ENCODE measurements at regions not wholly inside any gene's neighbourhood (a gene's known extent, or its start where the extent isn't known, plus 50 kb on each side); places are given as distances from the start of the nearest gene placed in this dataset.

DNA sequence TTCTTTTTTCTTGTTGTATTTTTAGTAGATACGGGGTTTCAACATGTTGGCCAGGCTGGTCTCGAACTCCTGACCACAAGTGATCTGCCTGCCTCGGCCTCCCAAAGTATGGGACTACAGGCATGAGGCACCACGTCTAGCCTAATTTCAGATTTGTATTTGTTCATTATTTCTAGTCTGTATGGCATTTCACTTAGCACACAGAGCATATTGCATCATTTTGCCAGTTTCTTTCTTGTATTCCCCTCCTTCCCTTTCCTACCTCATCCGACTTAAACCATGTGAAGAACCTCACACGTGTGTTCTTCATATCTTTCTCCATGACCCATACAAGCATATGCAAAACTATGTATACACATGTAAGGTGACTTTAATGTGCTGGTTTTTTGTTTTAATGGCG is 470.0 kb downstream of the CBLN4 start:
- no peak for TF ChIP-seq RAD21 (IDR thresholded peaks at IDR 0.05; ENCODE audit: low read depth)
- no peak for TF ChIP-seq CREB1 (IDR thresholded peaks at IDR 0.05; ENCODE audit: low read depth)
- TF ChIP-seq, protein P1, sequence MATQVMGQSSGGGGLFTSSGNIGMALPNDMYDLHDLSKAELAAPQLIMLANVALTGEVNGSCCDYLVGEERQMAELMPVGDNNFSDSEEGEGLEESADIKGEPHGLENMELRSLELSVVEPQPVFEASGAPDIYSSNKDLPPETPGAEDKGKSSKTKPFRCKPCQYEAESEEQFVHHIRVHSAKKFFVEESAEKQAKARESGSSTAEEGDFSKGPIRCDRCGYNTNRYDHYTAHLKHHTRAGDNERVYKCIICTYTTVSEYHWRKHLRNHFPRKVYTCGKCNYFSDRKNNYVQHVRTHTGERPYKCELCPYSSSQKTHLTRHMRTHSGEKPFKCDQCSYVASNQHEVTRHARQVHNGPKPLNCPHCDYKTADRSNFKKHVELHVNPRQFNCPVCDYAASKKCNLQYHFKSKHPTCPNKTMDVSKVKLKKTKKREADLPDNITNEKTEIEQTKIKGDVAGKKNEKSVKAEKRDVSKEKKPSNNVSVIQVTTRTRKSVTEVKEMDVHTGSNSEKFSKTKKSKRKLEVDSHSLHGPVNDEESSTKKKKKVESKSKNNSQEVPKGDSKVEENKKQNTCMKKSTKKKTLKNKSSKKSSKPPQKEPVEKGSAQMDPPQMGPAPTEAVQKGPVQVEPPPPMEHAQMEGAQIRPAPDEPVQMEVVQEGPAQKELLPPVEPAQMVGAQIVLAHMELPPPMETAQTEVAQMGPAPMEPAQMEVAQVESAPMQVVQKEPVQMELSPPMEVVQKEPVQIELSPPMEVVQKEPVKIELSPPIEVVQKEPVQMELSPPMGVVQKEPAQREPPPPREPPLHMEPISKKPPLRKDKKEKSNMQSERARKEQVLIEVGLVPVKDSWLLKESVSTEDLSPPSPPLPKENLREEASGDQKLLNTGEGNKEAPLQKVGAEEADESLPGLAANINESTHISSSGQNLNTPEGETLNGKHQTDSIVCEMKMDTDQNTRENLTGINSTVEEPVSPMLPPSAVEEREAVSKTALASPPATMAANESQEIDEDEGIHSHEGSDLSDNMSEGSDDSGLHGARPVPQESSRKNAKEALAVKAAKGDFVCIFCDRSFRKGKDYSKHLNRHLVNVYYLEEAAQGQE (IDR thresholded peaks at IDR 0.05; ENCODE audit: low read depth): no peak
- TF ChIP-seq EP300 (IDR thresholded peaks at IDR 0.05; ENCODE audit: borderline replicate concordance): no peak
- TF ChIP-seq CEBPB (IDR thresholded peaks at IDR 0.05): no peak
- TF ChIP-seq EGR1 (IDR thresholded peaks at IDR 0.05): no peak
- TF ChIP-seq, protein P2, sequence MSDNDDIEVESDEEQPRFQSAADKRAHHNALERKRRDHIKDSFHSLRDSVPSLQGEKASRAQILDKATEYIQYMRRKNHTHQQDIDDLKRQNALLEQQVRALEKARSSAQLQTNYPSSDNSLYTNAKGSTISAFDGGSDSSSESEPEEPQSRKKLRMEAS (IDR thresholded peaks at IDR 0.05): no peak
- TF ChIP-seq FOXM1 (IDR thresholded peaks at IDR 0.05; ENCODE audit: borderline replicate concordance, low read depth): no peak
- TF ChIP-seq YY1 (IDR thresholded peaks at IDR 0.05; ENCODE audit: low read depth): no peak
- TF ChIP-seq TEAD4 (IDR thresholded peaks at IDR 0.05): no peak
- no peak for TF ChIP-seq NFIC (IDR thresholded peaks at IDR 0.05)
